ENCODE measurements at regions not wholly inside any gene's neighbourhood (a gene's known extent, or its start where the extent isn't known, plus 50 kb on each side); places are given as distances from the start of the nearest gene placed in this dataset.
"Not testable (repeated sequence)": the region's sequence is repeated elsewhere in the genome, so short reads cannot be mapped to it uniquely, and the experiment has no call there.

GRCh38 chr3:75241226-75241962 lies 422.7 kb upstream of the FRG2C start:
- not testable (repeated sequence) for DNase-seq

- no peak for DNase-seq
These were observed 422.0 kb upstream of the FRG2C start for GRCh38 chr3:75242012-75242735.

GRCh38 chr3:75248974-75249373 lies 415.2 kb upstream of the FRG2C start:
- no peak for DNase-seq

GRCh38 chr3:75254685-75255084 lies 409.4 kb upstream of the FRG2C start:
- DNase-seq = no peak

- not testable (repeated sequence) for DNase-seq
These were observed 405.1 kb upstream of the FRG2C start for GRCh38 chr3:75258825-75259683.

- not testable (repeated sequence) for DNase-seq
These were observed 403.2 kb upstream of the FRG2C start for GRCh38 chr3:75260975-75261374.

- no peak for DNase-seq
These were observed 401.5 kb upstream of the FRG2C start for GRCh38 chr3:75262661-75263060.

GRCh38 chr3:75265897-75266296 lies 398.2 kb upstream of the FRG2C start:
- no peak for DNase-seq

GRCh38 chr3:75268576-75268975 lies 395.6 kb upstream of the FRG2C start:
- DNase-seq = not testable (repeated sequence)

GRCh38 chr3:75272237-75272636 lies 391.9 kb upstream of the FRG2C start:
- not testable (repeated sequence) for DNase-seq

GRCh38 chr3:75272691-75273090 lies 391.4 kb upstream of the FRG2C start:
- DNase-seq = no peak

- not testable (repeated sequence) for DNase-seq
These were observed 378.5 kb upstream of the FRG2C start for GRCh38 chr3:75285531-75286148.

- not testable (repeated sequence) for DNase-seq
These were observed 375.1 kb upstream of the FRG2C start for GRCh38 chr3:75288972-75289574.

GRCh38 chr3:75294124-75294523 lies 370.0 kb upstream of the FRG2C start:
- DNase-seq = peak in 30 of 51 donors; percentile 0 to 46 (median 12)

GRCh38 chr3:75295013-75295412 lies 369.1 kb upstream of the FRG2C start:
- no peak for DNase-seq

GRCh38 chr3:75296858-75297257 lies 367.3 kb upstream of the FRG2C start:
- no peak for DNase-seq

- no peak for DNase-seq
These were observed 363.5 kb upstream of the FRG2C start for GRCh38 chr3:75300606-75301005.

GRCh38 chr3:75301050-75301449 lies 363.1 kb upstream of the FRG2C start:
- not testable (repeated sequence) for DNase-seq

GRCh38 chr3:75303741-75304140 lies 360.4 kb upstream of the FRG2C start:
- no peak for DNase-seq

GRCh38 chr3:75305901-75306300 lies 358.2 kb upstream of the FRG2C start:
- DNase-seq = no peak

GRCh38 chr3:75311306-75311705 lies 352.8 kb upstream of the FRG2C start:
- DNase-seq = not testable (repeated sequence)

Measured in hypothalamus (tissue), 51 donors.